Stimulated activated CD4-positive, alpha-beta T cell treated with anti-CD3 and anti-CD28 coated beads, Interleukin-12 subunit alpha, Interleukin-12 subunit beta, amount 100 ng/mL, for 4 hours (primary cell): ENCODE measurements at regions not wholly inside any gene's neighbourhood (a gene's known extent, or its start where the extent isn't known, plus 50 kb on each side); places are given as distances from the start of the nearest gene placed in this dataset.

ENCODE experiments used
- DNase-seq: peaks from one replicate; pipeline ENCODE4 v3.0.0-alpha.2; 2020

- no peak for DNase-seq
Measured at GRCh38 chr10:90642136-90642535, 215.7 kb downstream of the HTR7 start.

- DNase-seq, result no peak
Measured at GRCh38 chr10:90642650-90643049, 215.2 kb downstream of the HTR7 start.

GRCh38 chr10:90644165-90644564 is 213.7 kb downstream of the HTR7 start:
- DNase-seq, result no peak

- DNase-seq, result no peak
Measured at GRCh38 chr10:90650858-90651257, 207.0 kb downstream of the HTR7 start.

- no peak for DNase-seq
Measured at GRCh38 chr10:90652519-90652918, 205.3 kb downstream of the HTR7 start.

GRCh38 chr10:90658791-90659190 is 199.0 kb downstream of the HTR7 start:
- no peak for DNase-seq

GRCh38 chr10:90665905-90666662 is 191.8 kb downstream of the HTR7 start:
- no peak for DNase-seq

GRCh38 chr10:90674461-90674860 is 183.4 kb downstream of the HTR7 start:
- DNase-seq, result no peak

- no peak for DNase-seq
Measured at GRCh38 chr10:90674928-90675327, 182.9 kb downstream of the HTR7 start.

GRCh38 chr10:90675621-90676020 is 182.2 kb downstream of the HTR7 start:
- no peak for DNase-seq
